Hepatocyte (in vitro differentiated cells): ENCODE measurements at regions not wholly inside any gene's neighbourhood (a gene's known extent, or its start where the extent isn't known, plus 50 kb on each side); places are given as distances from the start of the nearest gene placed in this dataset.

Experiments
- EZH2phosphoT487 ChIP-seq: fragments of 200-600 bp; sonication (generic); IDR thresholded peaks from one replicate; pipeline ENCODE4 v1.6.1; 2018; ENCODE audit warnings: antibody characterized with exemption, mild to moderate bottlenecking, low read depth, moderate library complexity; ENCODE audit not compliant: unreplicated experiment, severe bottlenecking
- TF ChIP-seq, protein P1 (sequence below): fragments of 200-600 bp; sonication (generic); IDR thresholded peaks from 2 replicates; pipeline ENCODE4 v1.5.1; 2016; ENCODE audit warnings: antibody characterized with exemption, mild to moderate bottlenecking; ENCODE audit not compliant: poor library complexity

DNA sequence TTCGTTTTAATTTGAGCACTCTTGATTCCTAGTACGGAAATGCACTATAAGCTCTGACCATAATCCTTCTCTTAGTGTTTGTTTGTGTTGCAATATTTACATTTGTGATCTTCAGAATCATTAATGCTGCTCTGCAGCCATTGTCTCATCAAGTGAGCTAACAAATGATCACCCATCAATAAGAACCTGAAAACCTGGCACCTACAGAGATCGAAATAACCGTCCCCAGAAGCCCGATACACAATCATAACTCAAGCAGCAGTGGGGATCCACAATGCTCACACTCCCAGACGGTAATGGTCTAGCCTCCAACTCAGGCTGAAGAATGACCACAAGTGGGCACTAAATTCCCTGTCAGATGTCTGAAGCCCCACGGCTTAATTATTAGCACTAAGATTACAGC, 156.0 kb upstream of the NFE2L3 start:
- TF ChIP-seq, protein P1, sequence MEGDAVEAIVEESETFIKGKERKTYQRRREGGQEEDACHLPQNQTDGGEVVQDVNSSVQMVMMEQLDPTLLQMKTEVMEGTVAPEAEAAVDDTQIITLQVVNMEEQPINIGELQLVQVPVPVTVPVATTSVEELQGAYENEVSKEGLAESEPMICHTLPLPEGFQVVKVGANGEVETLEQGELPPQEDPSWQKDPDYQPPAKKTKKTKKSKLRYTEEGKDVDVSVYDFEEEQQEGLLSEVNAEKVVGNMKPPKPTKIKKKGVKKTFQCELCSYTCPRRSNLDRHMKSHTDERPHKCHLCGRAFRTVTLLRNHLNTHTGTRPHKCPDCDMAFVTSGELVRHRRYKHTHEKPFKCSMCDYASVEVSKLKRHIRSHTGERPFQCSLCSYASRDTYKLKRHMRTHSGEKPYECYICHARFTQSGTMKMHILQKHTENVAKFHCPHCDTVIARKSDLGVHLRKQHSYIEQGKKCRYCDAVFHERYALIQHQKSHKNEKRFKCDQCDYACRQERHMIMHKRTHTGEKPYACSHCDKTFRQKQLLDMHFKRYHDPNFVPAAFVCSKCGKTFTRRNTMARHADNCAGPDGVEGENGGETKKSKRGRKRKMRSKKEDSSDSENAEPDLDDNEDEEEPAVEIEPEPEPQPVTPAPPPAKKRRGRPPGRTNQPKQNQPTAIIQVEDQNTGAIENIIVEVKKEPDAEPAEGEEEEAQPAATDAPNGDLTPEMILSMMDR = peak; percentile 43
- TF ChIP-seq EZH2phosphoT487 = no peak
